ENCODE measurements at regions not wholly inside any gene's neighbourhood (a gene's known extent, or its start where the extent isn't known, plus 50 kb on each side); places are given as distances from the start of the nearest gene placed in this dataset.
"Not testable (repeated sequence)": the region's sequence is repeated elsewhere in the genome, so short reads cannot be mapped to it uniquely, and the experiment has no call there.

GRCh38 chr1:234853906-234854644 is 244.1 kb upstream of the IRF2BP2 start:
- Histone ChIP-seq H3K27me3 (replicated peaks; ENCODE audit: control insufficient read depth, insufficient read depth, low read length) (no peaks in the 10 kb centered on the region), H3K36me3 (ENCODE audit: control insufficient read depth, insufficient read depth, low read length) (no peaks in the 10 kb centered on the region), H3K4me3 (replicated peaks; ENCODE audit: low read depth, low read length) (no peak overlapping the region)
- TF ChIP-seq CTCF (IDR thresholded peaks at IDR 0.05; ENCODE audit: insufficient read depth, low read length, poor library complexity, severe bottlenecking) = no peak
- DNase-seq (ENCODE audit: extremely low read depth, insufficient read length) = no peak

- H3K27me3 ChIP-seq (replicated peaks; ENCODE audit: control insufficient read depth, insufficient read depth, low read length) = no peaks in the 10 kb centered on the region
- H3K36me3 ChIP-seq (ENCODE audit: control insufficient read depth, insufficient read depth, low read length) = no peaks in the 10 kb centered on the region
- no peak for TF ChIP-seq CTCF (IDR thresholded peaks at IDR 0.05; ENCODE audit: insufficient read depth, low read length, poor library complexity, severe bottlenecking)
- H3K4me3 ChIP-seq (replicated peaks; ENCODE audit: low read depth, low read length) = no peak overlapping the region
- no peak for DNase-seq (ENCODE audit: extremely low read depth, insufficient read length)
Observed at GRCh38 chr1:234852659-234853058, 242.7 kb upstream of the IRF2BP2 start.

DNA sequence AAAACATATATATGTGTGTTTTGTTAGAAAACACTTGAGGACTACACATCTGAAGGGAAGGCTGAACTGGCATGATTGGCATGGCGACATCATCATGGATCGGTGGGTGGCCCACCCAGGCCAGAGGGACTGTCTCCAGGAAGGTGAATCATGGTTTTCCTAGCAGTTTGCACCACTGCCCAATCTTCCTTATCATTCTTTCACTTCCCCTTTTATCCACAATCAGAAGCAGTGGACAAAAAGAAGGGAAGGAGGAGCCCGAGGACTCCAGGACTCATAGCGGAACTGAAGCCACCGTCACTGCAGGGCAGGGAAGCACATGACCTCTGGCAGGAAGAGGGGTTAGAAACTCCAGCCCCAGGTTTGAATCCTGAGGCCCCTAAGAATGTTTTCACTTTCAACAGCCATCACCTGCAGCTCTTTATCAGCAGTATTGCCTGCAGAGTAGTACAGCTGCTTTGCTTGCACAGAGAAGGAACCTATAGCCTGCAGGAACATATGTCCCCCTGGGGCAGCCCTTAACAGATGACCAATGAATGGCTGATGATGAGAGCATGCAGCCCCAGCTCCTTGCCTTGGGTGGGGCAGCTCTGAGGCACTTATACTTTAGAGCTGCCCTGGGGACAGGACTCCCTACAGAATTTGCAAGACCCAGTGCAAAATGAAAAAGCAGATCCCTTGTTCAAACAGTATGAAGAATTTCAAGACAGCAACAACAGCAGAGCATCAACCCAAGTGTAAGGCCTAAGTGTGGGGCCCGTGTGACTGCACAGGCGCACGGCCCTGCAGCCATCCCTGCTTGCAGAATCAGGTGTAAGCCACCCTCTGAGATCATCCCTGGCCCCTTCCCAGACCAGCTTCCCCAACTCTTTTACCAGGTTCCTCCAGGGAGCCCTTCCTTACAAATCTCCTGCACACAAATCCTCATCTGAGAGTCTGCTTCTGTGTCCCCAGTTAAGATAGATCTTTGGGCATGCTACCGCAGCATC is 241.8 kb upstream of the IRF2BP2 start:
- no peaks in the 10 kb centered on the region for H3K27me3 ChIP-seq (replicated peaks; ENCODE audit: control insufficient read depth, insufficient read depth, low read length)
- no peak for TF ChIP-seq CTCF (IDR thresholded peaks at IDR 0.05; ENCODE audit: insufficient read depth, low read length, poor library complexity, severe bottlenecking)
- H3K36me3 ChIP-seq (ENCODE audit: control insufficient read depth, insufficient read depth, low read length) = no peaks in the 10 kb centered on the region
- DNase-seq (ENCODE audit: extremely low read depth, insufficient read length) = peak; percentile 54
- no peak overlapping the region for H3K4me3 ChIP-seq (replicated peaks; ENCODE audit: low read depth, low read length)

DNA sequence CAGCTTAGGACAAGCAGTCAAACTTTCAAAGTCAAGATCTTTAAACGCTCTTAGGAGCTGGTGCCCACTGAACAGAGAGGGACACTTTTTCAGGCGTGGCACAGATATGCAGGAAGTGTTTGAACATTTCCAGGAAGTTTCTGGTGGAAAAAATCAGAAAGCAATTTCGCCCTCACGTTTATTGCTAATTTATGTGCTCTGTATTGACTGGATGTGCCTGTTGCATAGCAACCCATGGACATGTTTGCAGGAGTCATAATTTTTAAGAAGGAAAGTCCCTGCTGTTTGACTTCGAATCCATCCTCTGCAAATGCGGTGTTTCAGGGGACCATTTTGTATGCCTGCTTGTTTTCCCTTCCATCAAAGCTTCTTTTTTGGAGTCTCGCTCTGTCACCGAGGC is 239.9 kb upstream of the IRF2BP2 start:
- Histone ChIP-seq H3K27me3 (replicated peaks; ENCODE audit: control insufficient read depth, insufficient read depth, low read length) (no peaks in the 10 kb centered on the region), H3K36me3 (ENCODE audit: control insufficient read depth, insufficient read depth, low read length) (no peaks in the 10 kb centered on the region), H3K4me3 (replicated peaks; ENCODE audit: low read depth, low read length) (no peak overlapping the region)
- TF ChIP-seq CTCF (IDR thresholded peaks at IDR 0.05; ENCODE audit: insufficient read depth, low read length, poor library complexity, severe bottlenecking) = no peak
- no peak for DNase-seq (ENCODE audit: extremely low read depth, insufficient read length)

- no peak overlapping the region for H3K4me3 ChIP-seq (replicated peaks; ENCODE audit: low read depth, low read length)
- H3K27me3 ChIP-seq (replicated peaks; ENCODE audit: control insufficient read depth, insufficient read depth, low read length) = no peaks in the 10 kb centered on the region
- no peak for TF ChIP-seq CTCF (IDR thresholded peaks at IDR 0.05; ENCODE audit: insufficient read depth, low read length, poor library complexity, severe bottlenecking)
- H3K36me3 ChIP-seq (ENCODE audit: control insufficient read depth, insufficient read depth, low read length) = no peaks in the 10 kb centered on the region
- no peak for DNase-seq (ENCODE audit: extremely low read depth, insufficient read length)
Observed at GRCh38 chr1:234848972-234849649, 239.1 kb upstream of the IRF2BP2 start.

GRCh38 chr1:234846813-234847212 is 236.8 kb upstream of the IRF2BP2 start:
- H3K27me3 ChIP-seq (replicated peaks; ENCODE audit: control insufficient read depth, insufficient read depth, low read length); H3K36me3 ChIP-seq (ENCODE audit: control insufficient read depth, insufficient read depth, low read length); H3K4me3 ChIP-seq (replicated peaks; ENCODE audit: low read depth, low read length); DNase-seq (ENCODE audit: extremely low read depth, insufficient read length): not testable (repeated sequence)

Data from GM06990 (cell line).